ENCODE measurements at regions not wholly inside any gene's neighbourhood (a gene's known extent, or its start where the extent isn't known, plus 50 kb on each side); places are given as distances from the start of the nearest gene placed in this dataset.
"Not testable (repeated sequence)": the region's sequence is repeated elsewhere in the genome, so short reads cannot be mapped to it uniquely, and the experiment has no call there.

DNA sequence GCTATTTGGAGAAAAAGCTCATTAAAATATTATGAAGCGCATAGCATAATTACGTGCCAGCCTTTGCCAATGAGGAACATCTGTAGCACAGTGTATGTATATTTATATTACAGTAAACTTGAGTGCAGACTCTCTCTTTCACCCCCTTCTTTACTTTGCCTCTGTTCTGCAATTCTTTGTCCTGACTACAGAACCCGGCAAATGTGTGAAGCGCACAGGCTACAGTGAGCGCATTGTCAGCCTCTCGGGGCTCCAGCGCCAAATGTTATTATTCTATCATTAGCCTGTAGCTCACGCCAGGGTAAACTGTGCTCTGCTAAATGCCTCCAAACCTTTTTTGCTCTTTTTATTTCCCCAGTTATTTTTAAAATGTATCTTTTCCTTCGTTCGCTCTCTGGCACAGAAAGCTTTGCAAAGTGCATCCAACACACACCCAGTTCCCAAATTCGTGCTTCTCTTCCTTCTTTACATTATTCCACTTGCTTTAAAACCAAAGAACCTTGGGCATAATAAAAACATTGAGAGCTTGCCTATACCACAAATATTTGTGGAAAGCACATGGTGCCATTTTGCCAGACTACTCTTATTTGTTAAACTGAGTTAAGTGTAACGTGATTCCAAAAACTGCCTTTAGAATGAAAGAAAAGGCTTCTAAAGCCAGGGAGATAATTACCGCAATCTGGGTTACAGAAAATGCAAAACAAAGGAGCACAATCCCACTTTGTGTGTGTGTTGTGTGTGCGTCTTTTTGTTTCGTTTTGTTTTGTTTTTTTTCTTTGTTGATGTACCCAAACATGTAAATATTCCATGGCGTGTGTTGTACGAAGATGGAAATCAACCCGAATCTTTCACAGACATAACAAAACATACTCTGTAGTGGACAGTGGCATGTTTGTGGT, 164.1 kb upstream of the MPDZ start:
- DNase-seq (ENCODE audit: low read depth in 2 of 2), result no peak

GRCh38 chr9:13439685-13440476, 160.4 kb upstream of the MPDZ start:
- DNase-seq (ENCODE audit: low read depth in 2 of 2), result no peak

DNA sequence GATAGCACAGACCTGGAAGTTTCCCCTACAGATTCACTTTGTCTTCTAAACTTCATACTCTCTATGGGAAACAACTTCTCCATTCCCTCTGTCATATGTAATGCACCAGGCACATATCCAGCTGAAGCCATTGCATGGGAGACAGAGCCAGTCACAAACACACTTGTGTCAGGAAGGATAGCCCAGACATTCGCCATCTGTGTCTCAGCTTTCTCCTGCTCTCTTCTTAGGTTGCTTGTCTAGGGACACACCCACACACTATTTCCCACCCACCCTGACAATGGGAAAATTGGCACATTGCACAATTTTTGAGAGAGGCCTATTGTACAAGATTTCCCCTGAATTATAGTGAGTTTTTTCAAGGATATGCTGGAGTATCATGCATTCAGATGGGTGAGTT, 158.4 kb upstream of the MPDZ start:
- no peak for DNase-seq (ENCODE audit: low read depth in 2 of 2)

- DNase-seq (ENCODE audit: low read depth in 2 of 2), result no peak
These were observed 157.1 kb upstream of the MPDZ start for GRCh38 chr9:13436591-13436990.

DNA sequence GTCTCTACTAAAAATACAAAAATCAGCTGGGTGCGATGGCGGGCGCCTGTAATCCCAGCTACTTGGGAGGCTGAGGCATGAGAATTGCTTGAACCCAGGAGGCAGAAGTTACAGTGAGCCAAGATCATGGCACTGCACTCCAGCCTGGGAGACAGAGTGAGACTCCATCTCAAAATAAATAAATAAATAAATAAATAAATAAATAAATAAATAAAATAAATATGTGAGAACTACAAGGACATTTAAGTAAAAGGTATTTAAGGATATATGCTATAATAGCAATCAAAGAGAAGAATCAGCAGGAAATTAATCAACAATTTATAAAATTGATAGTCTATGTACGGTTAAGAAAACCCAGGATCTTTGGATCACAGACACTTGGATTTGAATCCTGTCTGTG, 154.0 kb upstream of the MPDZ start:
- not testable (repeated sequence) for DNase-seq (ENCODE audit: low read depth in 2 of 2)

DNA sequence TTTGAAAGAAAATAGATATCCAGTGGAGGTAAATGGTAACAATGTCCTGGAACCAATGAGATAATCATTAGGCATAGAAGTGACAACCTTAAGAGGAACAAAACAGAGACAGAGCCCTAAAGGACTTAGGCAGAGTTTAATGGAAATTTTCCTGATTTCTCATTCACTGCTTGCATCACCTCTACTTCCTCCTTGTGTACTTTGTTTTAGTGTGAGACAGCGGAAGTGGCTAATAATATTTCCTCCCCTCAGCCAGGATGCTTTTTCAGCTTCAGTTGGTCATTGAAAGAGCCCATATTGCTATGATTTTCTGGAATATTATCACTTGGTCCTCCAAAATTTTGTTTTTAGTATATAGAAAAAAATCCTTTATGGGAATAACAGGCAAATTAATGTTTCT, 153.4 kb upstream of the MPDZ start:
- DNase-seq (ENCODE audit: low read depth in 2 of 2), result no peak

GRCh38 chr9:13431692-13432091, 152.2 kb upstream of the MPDZ start:
- no peak for DNase-seq (ENCODE audit: low read depth in 2 of 2)

DNA sequence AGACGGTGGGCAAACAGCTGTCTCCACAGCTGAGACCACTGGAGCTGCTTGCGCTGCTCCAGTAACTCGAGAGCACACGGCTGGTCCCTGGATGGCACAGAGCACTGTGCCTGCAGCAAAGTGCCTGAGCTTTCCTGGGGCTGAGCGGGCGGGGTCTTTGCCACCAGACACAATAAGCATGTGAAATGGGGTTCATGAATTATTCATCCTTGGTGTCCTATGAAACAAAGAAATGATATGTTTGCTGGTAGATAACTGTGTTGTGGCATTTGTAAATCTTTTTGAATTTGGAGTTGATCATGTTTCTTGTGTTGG, 151.7 kb upstream of the MPDZ start:
- DNase-seq (ENCODE audit: low read depth in 2 of 2), result no peak

DNA sequence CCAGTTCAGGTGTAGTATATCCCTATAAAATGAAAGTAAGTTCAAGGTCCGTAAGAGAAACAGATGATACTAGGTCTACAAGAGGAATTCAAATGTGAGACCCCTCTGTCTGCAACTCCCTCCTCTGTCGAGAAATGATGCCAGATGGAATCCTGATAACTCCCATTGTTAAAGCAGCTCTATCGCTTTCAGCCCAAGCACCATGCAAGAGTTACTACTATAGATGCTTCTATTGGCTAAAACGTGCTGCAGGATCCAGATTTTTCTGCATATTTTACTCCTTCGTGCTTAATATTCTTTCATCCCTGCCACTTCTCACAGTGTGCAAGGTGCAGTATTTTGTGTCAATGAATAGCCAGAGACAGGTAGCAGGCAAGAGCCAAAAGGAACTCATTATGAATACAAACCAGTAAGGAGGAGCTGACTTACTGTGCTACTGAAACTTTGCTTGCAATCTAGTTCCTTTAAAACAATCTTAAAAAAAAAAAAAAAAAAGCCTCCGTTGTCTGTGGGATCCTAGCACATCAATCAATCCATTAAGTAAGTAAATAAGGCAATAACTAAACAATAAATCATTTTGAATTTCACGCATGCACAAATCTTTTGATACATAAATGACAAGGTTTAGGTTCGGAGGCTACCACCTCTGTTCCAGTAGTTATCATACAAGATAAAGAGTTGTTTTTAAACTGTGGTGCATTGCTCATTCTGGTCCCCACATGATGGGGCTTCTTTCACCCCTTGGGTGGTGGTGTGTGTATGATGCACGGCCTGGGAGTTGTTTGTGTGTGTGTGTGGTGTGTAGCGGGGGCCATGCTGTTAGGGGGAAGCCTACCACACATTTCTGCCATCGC, 151.1 kb upstream of the MPDZ start:
- no peak for DNase-seq (ENCODE audit: low read depth in 2 of 2)

GRCh38 chr9:13429301-13430190, 150.1 kb upstream of the MPDZ start:
- DNase-seq (ENCODE audit: low read depth in 2 of 2), result no peak

- DNase-seq (ENCODE audit: low read depth in 2 of 2), result no peak
These were observed 149.3 kb upstream of the MPDZ start for GRCh38 chr9:13428766-13429165.

DNA sequence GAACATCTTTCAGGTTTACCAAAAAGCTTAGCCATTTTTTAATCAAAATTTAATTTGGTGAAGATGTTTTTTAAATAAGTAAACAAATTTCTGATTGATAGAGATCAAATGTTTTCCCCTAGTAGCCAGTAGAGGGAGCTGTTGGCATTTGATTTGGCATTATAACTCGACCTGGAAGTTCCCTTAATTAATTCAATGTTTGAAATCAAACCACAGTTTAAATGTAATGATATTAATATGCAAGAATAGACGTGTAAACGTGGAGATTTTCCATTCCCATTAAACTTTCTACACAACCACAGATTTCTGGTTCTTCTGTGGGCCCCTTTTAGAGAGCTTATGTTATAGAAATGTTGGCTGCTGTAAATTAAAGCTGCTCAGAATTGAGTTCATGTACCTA, 148.1 kb upstream of the MPDZ start:
- DNase-seq (ENCODE audit: low read depth in 2 of 2), result no peak

GRCh38 chr9:13426606-13427005, 147.1 kb upstream of the MPDZ start:
- DNase-seq (ENCODE audit: low read depth in 2 of 2), result no peak

DNA sequence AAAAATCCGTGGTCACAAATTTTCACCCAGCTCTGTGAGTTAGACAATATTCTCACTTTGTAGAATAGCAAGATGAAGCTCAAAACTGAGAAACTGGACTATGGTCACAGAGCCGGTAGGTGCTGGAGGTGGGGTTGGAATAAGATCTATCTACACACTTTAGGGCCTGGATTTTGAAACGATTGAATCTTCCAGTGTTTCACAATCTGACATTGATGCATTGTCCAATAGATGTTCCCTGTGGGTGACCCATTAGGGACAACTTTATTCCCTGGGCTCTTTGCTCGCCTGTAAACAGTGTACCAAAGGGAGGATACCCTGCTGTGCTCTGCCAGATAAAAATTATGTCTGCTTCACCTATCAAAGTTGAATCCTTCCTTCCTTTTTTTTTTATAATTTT, 145.4 kb upstream of the MPDZ start:
- DNase-seq (ENCODE audit: low read depth in 2 of 2), result no peak

GRCh38 chr9:13424204-13424603, 144.7 kb upstream of the MPDZ start:
- no peak for DNase-seq (ENCODE audit: low read depth in 2 of 2)

GRCh38 chr9:13414349-13414748, 134.9 kb upstream of the MPDZ start:
- DNase-seq (ENCODE audit: low read depth in 2 of 2), result no peak

- no peak for DNase-seq (ENCODE audit: low read depth in 2 of 2)
These were observed 132.8 kb upstream of the MPDZ start for GRCh38 chr9:13412331-13412730.

- no peak for DNase-seq (ENCODE audit: low read depth in 2 of 2)
These were observed 132.3 kb upstream of the MPDZ start for GRCh38 chr9:13411791-13412190.

DNA sequence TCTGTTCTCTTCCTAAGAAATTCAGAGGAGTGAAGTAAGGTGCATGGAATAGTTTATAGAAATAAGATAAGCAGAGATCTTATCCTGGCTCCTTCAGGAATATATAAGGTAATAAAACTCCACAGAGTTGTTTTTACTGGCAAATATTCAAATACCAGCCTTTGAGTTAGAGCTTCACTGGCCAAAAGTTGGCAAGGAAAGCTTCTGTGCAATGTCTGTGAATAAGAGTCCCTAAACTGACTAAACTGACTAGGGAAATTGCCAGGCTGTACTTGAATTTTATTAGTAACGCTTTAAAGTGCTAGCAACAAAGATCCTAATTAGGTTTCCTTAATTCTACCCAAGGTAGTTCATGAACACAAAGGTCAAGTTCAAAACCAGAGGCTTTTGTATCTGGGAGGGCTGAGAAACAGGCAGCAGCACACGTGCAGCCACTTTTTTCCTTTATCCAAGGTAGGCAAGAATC, 131.1 kb upstream of the MPDZ start:
- no peak for DNase-seq (ENCODE audit: low read depth in 2 of 2)

DNA sequence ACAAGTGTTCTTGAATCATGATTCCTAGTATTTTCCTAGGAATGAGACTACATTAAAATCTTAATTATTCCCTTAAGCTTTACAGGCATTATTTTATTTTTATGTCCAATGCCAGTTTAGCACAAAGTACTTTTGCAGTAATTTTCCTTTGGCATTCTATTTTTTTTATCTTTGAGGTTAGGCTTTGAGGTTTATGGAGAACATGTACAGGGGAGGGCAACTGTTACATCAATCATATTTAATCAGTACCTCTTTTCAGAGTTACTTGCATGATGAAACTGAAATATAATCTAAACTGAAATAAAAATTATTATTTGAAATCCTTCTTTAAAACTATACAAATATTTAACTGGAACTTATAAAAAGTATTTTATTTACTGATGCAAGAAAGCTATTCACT, 118.2 kb upstream of the MPDZ start:
- no peak for DNase-seq (ENCODE audit: low read depth in 2 of 2)

GRCh38 chr9:13397220-13397619, 117.7 kb upstream of the MPDZ start:
- no peak for DNase-seq (ENCODE audit: low read depth in 2 of 2)

Data from stimulated activated CD4-positive, alpha-beta T cell treated with anti-CD3 and anti-CD28 coated beads, Interleukin-4, amount 100 ng/mL, for 48 hours (primary cell).